DMS153 treated with DMSO at 0.1 percent for 48 hours (cell line): ENCODE measurements at regions not wholly inside any gene's neighbourhood (a gene's known extent, or its start where the extent isn't known, plus 50 kb on each side); places are given as distances from the start of the nearest gene placed in this dataset.

Source experiments
- DNase-seq: peaks from one replicate; lab custom pipeline; 2025; ENCODE audit not compliant: unreplicated experiment; lab: John Stamatoyannopoulos, UW

DNA sequence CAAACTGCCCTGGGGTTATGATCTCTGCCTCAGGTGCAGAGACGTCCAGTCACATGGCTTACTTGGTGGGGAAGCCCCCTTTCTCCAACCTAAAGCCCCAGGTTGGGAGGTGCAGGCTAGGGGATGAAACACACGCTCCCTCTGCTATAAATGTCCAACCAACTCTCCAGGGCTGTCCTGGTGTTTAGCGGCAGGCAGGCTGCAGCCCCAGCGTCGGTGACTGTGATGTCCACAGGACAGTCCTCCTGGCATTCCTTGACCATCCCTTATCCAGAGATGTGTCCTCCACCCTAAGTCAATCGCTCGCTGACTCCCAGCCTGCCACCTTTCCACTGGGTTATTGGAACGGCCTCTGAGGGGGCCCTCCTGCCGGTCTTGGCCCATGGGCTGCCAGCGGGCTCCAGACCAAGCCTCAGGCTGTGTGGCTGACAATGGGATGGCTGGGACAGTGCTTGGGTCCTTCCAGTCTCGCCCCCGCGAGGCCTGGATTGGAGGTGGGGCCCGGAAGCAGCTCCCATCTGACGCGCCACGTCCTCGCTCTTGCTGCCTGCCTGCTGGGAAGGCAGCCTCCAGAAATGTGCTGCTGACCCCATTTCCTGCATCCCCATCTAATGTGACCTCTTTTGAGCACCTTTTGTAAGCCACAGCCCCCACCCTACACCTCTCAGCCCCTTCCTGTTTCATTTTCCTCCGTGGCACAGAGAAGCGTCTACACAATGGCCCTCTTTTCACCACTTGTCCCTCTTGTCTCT, 60.8 kb upstream of the ADRA2C start:
- no peak for DNase-seq

DNA sequence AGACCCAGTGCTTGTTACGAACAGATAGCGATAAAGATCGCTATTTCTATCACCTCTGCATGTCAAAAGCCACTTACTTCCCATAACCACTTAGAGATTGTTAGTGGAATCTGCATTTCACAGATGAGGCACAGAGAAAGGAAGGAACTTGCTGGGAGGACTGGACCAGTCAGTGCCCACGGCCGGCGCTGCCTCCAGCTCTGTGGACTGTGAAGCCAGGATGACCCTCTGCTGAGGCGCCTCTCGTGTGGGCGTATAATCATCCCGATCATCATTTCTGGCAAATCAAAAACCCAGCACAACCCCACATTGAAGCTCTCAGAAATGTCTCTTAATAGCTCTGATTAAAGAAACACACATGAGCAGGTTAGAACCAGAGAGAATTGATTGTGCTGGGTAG, 61.5 kb upstream of the ADRA2C start:
- DNase-seq, result no peak

DNA sequence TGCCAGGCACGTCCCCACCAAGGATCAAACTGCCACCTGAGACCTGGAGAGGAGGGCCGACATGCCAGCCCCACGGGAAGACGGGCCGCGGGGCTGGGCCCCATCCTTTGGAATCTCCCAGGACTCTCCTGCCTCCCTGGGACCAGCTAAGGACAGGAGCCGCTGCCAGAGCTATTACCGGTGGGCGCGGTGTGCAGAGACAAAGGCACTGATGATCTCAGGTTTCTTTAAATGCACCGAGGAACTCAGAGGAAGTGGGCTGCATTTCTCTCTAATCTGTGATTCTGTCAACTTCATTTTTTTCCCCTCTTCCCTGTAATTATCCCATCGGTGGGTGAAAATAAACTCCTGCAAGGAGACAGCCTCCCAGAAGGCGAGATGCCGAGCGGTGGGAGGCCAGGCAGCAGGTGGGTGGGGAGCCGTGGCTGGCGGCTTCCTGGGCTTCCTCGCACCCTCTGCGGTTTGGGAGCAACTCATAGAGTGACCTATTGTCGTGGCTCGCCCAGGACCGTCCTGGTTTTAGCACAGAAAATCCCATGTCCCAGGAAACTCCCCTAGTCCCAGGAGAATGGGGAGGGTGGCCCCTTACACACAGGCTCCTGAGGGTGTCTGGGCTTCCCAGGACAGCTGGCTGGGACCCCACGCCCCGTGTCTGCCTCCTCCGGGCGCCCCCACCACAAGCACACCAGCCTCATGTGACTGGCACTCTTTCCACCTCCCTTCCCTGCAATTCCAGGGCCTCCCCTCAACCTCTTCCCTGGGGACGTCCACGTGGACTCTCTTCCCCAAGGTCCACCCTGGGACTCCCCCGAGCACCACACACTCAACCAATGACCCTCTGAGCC, 62.3 kb upstream of the ADRA2C start:
- no peak for DNase-seq

DNA sequence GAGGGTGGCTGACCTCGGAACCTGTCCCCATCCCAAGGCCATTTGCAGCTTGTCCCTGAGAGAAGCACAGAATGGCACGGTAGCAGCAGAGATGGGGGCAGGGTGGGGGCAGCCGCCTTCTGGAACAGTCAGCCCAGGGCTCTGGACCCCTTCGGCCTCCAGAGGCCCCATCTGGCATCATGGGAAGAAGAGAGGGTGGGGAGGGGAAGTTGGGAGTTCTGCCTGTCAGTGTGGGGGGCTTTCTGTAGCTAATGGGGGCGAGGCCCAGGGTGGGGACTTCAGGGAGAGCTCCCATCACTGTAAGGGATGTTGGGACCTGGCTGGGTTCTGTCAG, 62.9 kb upstream of the ADRA2C start:
- no peak for DNase-seq

DNA sequence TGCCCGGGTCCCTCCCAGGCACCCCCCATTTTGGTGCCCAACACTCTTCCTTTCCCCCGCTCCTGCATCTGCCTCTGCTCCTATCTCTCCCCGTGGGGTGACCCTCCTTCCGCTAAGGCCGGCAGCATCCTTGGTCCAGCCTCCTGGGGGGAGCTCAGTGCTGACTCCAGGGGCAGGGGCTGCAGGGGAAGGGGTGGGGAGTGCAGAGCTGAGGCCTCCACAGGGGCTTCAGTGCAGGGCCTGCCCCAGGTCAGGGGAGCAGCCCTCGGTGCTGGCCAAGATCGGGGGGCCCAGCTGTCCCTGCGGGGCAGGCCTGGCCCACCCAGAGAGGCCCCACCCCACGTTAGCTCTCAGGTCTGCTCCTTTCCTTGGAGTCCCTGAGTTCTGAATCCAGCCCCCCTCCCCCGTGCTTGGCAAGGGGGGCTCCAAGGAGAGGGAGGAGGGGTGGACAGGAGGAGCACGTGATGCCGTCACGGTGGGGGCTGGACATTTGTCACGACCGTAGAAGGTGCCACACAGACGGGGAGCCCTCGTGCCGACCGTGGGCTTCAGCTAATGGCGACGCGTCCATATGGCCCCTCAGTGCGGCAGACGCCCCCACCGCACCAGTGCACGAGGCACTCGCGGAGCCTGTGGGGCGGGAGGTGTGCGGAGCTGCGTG, 63.5 kb upstream of the ADRA2C start:
- DNase-seq, result no peak

DNA sequence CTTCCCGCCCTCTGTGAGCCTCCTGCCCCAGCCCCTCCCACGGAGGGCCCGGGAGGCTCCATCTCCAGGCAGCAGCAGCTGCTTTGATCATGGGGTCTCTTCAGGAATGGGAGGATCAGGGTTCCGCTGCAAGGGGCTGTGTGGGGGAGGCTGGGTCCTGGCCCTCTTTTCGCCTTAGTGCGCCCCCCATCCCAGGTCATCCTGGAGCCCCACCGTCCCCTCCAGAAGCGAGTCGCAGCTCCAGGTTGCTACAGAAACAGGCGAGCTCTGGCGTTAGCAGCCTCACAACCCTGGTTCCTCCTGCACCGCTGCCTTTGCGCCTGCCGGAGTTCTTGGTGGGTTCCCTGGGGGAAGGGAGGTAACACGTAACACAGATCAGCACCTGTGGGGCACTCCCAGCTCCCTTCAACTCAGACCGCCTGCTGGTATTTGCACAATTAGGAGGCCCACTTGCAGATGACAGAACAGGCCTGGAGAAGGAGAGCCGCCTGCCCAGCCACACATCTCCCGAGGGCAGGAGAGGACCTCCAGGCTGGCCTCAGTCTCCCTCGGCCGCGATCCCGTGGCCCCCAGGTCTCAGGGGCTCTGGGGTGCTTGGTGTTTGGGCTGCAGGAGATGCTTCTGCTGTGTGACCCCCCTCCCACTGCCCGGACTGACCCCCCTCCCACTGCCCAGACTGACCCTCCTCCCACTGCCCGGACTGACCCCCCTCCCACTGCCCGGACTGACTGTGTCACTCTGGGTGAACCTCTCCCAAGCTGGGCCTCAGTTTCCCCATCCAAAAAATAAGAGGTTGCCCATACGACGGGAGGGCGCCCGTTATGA, 64.2 kb upstream of the ADRA2C start:
- DNase-seq, result no peak

DNA sequence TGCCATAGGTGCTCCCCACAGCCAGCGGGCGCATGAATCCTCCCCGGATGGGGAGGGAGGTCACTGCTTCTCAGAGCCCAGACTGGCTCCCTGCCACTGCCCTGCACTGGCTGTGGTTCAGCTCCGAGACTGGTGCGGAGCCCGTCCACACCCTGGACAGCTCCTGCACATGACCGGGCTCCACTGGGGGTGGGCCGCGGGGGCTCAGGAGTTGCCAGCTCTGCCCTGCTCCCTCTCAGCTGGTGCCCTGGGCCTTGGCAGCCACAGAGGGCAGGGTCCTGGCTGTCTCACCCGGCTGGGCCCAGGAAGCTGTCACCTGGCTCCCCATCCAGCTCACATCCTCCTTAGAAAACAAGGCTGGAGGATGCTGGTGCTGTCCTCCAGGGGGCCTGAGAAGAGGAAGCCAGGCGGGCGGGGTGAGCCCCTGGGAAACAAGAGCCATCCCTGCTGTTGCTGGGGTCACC, 64.9 kb upstream of the ADRA2C start:
- DNase-seq, result no peak

DNA sequence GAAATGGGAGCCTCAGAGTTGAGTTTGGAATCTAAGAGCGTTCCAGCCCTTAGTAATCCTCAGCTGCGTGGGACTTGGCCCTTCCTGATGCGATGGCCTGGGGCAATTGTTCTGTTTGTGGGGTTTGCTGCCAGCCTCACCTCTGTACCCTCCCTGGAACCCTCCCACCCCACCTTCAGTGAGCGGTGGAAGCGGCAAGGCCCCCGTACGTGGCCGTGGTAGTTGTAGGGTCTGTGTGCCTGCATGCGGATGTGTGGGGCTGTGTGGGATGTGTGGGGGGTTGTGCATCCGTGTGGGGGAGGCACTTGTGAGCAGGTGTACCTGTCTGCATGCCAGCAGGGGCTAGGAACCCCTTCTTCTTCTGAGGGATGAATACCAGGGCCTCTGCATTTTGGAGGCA, 65.4 kb upstream of the ADRA2C start:
- DNase-seq, result no peak

DNA sequence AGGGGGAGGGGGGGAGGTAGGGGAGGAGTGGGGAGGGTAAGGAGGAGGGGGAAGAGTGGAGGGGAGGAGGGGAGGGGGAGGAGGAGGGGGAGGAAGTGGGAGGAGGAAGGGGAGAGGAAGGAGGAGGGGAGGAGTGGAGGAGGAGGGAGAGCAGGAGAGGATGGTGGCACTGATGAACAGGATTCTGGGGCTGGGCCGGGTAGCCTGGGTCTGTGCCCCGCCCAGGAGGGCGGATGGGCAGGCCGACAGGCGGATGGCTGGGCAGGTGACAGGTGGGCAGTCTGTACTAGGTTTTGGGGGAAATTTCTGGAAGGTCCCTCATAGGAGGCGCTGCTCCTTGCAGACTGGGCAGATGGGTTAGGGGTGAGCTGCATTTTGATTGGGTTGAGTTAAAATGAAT, 66.0 kb upstream of the ADRA2C start:
- no peak for DNase-seq

DNA sequence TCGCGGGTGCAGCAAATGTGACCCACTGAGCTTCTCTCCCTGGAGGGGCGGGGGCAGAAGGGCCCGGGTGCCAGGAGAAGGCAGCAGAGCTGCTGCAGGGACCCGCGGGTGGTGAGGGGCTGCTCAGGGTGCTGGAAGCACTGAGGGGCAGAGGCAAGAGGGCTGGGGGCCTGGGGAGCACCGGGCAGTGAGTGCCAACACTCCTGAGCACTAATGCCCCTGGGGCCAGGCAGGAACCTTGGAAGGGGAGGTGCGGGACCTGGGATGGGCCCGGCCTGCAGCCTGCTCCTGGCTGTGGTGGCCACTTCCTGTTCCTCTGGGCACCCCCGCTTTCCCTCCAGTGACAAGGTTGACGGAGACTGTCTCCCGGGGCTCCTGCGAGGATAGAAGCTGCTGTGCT, 66.5 kb upstream of the ADRA2C start:
- DNase-seq, result no peak

DNA sequence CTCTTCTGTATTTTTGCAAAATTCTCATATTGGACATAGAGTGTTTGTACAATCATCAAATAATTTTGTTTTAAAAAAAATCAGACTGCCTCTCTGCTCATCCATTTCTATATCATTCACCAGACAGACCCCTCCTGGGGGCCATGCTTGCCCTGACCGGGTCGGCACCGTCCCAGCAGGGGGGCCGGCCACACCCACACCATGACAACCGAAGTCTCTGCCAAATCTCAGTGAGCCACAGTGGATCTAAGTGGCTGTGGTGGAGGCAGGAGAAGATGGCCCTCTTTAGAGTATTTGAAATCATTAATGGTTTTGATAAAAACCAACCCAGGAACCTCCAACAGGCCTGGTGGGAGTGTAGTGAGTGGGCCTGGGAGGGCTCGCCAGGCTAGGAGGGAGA, 66.9 kb upstream of the ADRA2C start:
- DNase-seq, result no peak

DNA sequence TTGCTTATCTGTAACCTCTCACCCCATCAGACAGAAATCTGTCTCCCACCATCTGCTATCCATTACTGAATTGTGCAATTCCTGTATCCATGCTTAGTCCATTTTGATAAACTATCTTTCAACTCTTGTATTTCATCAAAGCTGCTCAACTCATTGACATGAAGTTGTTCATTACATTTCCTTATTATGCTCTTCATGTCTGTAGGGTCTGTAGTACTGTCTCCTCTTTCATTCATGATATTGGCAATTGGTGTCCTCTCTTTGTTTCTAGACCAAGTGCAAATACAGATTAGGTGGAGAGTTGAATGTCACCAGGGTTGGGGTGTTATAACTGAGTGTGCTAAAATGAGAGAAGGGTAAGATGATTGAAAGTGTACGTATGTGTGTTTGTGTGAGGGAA, 69.2 kb upstream of the ADRA2C start:
- DNase-seq, result no peak

DNA sequence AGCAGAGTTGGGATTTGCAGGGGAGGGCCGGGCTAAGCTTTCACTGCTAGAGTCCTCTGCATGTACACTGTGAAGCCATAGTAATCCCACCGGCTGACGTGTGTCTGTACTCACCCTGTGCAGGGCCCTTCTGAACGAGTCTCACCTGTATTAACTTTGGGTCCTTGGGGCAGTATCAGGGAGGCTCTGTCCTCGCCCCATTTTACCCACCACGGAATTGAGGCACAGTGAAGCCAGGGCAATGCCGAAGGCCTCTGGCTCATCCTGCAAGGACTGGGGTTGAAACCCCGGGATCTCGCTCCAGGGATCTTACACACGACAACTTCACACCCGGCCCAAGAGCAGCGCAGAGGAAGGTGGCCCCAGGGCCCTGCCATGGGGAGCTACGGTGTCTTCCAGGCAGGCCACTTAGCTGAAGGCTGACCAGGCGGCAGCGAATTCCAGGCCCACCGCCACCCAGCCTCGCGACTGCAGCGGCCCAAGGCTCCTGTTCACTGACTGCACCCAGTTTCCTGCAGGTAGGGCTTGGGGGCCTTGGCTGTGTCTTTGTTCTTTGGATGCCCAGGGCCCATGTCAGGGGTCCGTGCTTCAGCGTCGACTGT, 75.5 kb upstream of the ADRA2C start:
- DNase-seq, result no peak

DNA sequence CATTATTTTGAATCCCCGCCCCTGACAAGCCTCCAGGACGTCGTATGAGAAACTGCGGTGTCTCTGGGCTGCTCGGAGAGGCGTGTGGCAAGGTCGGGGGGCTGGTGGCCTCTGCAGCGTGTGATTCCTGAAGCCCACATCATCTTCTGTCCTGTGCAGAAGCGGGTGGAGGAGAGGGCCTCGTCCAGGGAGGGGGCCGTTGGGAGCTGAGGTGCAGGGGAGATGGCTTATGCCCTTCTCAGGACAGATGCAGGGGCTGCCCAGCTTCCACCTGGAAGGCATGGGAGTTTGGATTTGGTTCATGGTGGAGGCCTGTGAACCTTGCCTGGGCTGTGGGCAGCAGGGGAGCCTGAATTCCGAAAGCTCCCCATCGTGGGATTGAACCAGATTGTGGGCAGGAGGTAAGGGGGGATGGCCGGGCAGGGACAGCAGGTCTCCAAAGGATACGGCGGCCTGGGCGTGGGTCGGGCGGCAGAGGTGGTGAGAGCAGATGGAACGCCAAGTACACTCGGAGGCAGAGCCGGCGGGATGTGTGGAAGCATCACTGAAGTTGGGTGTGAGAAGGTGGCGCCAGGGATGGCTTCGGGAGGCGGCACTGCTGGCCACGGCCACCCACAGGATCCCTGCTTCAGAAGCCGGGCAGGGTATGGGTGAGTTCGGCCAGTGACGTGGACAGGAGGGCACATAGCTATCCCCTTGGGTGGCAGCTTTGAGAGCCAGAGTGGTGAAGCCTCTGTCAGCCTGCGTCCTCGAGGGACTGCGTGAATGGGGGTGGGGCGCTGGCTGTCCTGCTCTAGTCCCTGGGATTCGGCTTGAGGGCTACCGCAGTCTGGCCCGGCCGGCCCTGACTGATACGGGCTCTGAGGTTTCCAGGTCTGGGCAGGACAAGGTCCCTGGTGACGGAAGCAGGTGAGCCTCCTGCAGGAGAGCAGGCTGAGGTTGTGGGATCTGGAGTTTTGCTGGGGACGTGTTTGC, 76.3 kb upstream of the ADRA2C start:
- DNase-seq, result no peak

DNA sequence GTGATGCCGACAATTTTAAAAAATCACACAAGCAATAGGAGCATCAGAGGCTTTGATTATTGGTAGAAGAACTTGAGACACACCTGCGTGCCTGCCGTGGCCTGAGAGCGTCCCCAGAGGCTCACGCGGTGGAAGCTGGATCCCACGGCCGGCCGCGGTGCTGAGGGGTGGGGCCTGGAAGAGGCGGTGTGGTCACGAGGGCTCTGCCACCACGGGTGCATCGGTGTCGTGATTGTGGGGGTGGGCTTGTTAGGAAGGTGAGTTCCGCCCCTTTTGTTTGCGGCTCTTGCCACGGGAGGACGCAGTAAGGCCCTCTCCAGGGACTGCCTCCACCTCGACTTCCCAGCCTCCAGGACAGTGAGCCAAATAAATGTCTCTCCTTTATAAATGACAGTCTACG, 77.2 kb upstream of the ADRA2C start:
- DNase-seq, result no peak

DNA sequence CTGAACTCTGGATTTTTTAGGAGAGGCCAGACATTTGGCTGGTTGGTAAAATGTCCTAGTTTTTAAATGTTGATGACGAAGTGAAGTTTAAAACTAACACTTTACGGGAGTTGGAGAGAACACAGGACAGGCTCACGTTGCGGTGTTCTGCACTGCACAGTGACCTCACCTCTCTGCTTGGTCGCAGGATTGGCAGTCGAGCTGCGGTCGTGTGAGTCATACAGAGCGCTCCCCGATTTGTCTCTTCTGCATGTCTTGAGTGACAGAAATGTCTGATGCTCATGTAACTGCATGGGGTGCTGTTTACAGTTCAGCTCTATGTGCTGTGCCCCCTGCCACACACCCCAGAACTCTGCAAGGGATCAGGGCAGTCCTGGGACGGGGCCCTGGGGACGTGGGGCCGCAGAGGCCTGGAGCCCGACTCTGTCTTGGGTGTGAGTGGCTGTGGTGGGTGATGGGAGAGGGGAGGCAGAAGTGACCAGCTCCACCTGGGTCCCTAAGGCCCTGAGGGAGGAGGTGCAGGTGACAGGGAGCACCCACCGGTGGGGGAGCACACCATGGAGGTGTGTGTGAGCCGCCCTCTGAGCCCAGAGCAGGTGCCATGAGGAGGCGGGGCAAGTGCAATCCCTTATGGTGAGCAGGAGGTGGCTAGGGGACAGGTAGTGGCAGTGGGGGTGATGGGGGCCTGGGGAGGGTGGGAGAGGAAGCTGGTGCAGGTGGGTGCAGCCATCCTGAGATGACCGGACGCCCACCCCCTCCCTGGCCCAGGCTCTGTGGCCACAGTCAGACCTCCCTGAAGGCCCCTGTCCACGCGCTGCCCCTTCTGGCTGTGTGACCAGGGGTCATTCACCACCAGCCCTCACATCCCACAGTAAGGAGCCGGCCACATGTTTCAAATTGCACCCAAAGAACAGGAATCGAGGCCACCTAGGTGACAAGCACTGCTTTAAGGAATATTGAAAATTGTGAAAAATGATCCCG, 77.9 kb upstream of the ADRA2C start:
- no peak for DNase-seq

DNA sequence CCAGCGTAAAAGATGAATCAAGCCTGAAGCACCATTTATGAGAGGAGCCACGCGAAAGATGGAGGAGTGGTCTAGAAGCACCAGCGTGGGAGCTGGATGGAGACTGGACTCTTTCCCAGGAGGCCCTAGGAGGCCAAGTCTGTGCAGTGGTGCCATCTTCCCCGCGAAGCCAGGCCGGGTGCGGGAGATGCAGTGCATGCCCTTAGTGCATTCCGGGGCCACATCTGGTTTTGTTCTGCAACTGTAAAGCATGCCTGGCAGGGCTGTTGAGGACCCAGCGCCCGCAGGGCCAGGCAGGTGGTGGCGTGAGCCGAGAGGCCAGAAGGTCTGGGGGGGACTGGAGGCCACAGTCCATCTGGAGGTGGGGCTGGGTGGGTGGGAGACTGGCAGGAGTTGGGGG, 78.6 kb upstream of the ADRA2C start:
- no peak for DNase-seq

DNA sequence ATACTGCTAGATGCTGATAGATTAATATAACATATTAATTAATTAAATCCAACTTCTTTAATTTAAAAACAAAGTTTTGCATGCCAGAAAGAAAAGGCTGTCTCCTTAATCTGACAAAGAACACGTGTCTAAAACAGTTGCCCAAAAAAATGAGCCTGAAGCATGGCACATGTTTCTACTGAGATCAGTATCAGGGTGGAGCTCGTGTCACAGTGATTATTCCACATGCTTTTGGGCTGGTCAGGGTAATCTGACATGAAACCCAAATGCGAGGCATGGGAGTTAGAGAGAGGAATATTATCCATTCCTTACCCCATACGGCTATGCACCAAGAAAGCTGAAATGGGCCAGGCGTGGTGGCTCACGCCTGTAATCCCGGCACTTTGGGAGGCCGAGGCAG, 79.4 kb upstream of the ADRA2C start:
- DNase-seq, result no peak
